DOHH2 (cell line): ENCODE measurements at regions not wholly inside any gene's neighbourhood (a gene's known extent, or its start where the extent isn't known, plus 50 kb on each side); places are given as distances from the start of the nearest gene placed in this dataset.

Experiments used
- CTCF ChIP-seq: fragments of 200-600 bp; sonication (generic); IDR thresholded peaks from one replicate; pipeline ENCODE4 v1.5.1; 2014; ENCODE audit warnings: antibody characterized with exemption, mild to moderate bottlenecking, low read depth, low read length; ENCODE audit not compliant: poor library complexity, severe bottlenecking
- EZH2phosphoT487 ChIP-seq: fragments of 200-600 bp; sonication (generic); IDR thresholded peaks from 2 replicates; pipeline ENCODE4 v1.6.1; 2017; ENCODE audit warnings: borderline replicate concordance, mild to moderate bottlenecking, antibody characterized with exemption, low read length, moderate library complexity, mixed read lengths

GRCh38 chr19:29056535-29056934 is 156.4 kb downstream of the UQCRFS1 start:
- no peak for TF ChIP-seq CTCF
- TF ChIP-seq EZH2phosphoT487: no peak
